GM23338 (cell line): ENCODE measurements at regions not wholly inside any gene's neighbourhood (a gene's known extent, or its start where the extent isn't known, plus 50 kb on each side); places are given as distances from the start of the nearest gene placed in this dataset.

Experiments used
- ATAC-seq: fragments of 200-7000 bp; cut with Tn5 transposase; 3 replicates; pipeline ENCODE4 v1.9.1; 2020
- DNase-seq: peaks from one replicate; pipeline ENCODE4 v3.0.0-alpha.2; 2015; ENCODE audit warnings: low spot score
- H2AFZ ChIP-seq: fragments of 200-600 bp; sonication (generic); 2 replicates; pipeline ENCODE4 v1.8.0; 2016; ENCODE audit warnings: antibody characterized with exemption, mild to moderate bottlenecking, moderate library complexity
- H3F3A ChIP-seq: fragments of 200-600 bp; sonication (generic); replicated peaks from 2 replicates; pipeline ENCODE4 v1.8.0; 2017; ENCODE audit warnings: antibody characterized with exemption, mixed run types, low read depth
- H3K27ac ChIP-seq: fragments of 200-600 bp; sonication (generic); 2 replicates; pipeline ENCODE4 v1.6.1; 2016; ENCODE audit warnings: low read depth
- H3K27me3 ChIP-seq: fragments of 200-600 bp; sonication (generic); 2 replicates; pipeline ENCODE4 v1.8.0; 2016; ENCODE audit warnings: mild to moderate bottlenecking, mixed run types, moderate library complexity; ENCODE audit not compliant: insufficient read depth
- H3K36me3 ChIP-seq: fragments of 200-600 bp; sonication (generic); 2 replicates; pipeline ENCODE4 v1.8.0; 2016; ENCODE audit warnings: mild to moderate bottlenecking; ENCODE audit not compliant: insufficient read depth
- H3K4me1 ChIP-seq: fragments of 200-600 bp; sonication (generic); 2 replicates; pipeline ENCODE4 v1.8.0; 2016; ENCODE audit warnings: mild to moderate bottlenecking, moderate library complexity; ENCODE audit not compliant: insufficient read depth
- H3K4me2 ChIP-seq: fragments of 200-600 bp; sonication (generic); 2 replicates; pipeline ENCODE4 v1.7.1; 2017; ENCODE audit warnings: mixed run types
- H3K4me3 ChIP-seq: fragments of 200-600 bp; sonication (generic); 2 replicates; pipeline ENCODE4 v1.6.1; 2016; ENCODE audit warnings: mixed run types
- H3K79me2 ChIP-seq: fragments of 200-600 bp; sonication (generic); replicated peaks from 2 replicates; pipeline ENCODE4 v1.8.0; 2017; ENCODE audit warnings: mild to moderate bottlenecking; ENCODE audit not compliant: insufficient read depth
- H3K9me2 ChIP-seq: fragments of 200-600 bp; sonication (generic); 2 replicates; pipeline ENCODE4 v1.8.0; 2017; ENCODE audit not compliant: insufficient read depth
- H4K20me1 ChIP-seq: fragments of 200-600 bp; sonication (generic); replicated peaks from 2 replicates; pipeline ENCODE4 v1.8.0; 2017; ENCODE audit warnings: mild to moderate bottlenecking; ENCODE audit not compliant: insufficient read depth
- H3K27ac Mint-ChIP-seq: 2 replicates; pipeline ENCODE4 v1.8.0; 2020; ENCODE audit warnings: inconsistent platforms, mild to moderate bottlenecking, moderate library complexity, mixed read lengths
- H3K27me3 Mint-ChIP-seq: 3 replicates; pipeline ENCODE4 v1.8.0; 2022; ENCODE audit warnings: low read depth, mild to moderate bottlenecking, moderate library complexity, mixed read lengths, inconsistent platforms; ENCODE audit not compliant: insufficient read depth, poor library complexity
- H3K36me3 Mint-ChIP-seq: 3 replicates; pipeline ENCODE4 v1.8.0; 2021; ENCODE audit warnings: low read depth, mild to moderate bottlenecking, inconsistent platforms, moderate library complexity, mixed read lengths
- H3K4me1 Mint-ChIP-seq: 3 replicates; pipeline ENCODE4 v1.8.0; 2020; ENCODE audit warnings: mild to moderate bottlenecking, inconsistent platforms, mixed read lengths
- H3K4me3 Mint-ChIP-seq: 3 replicates; pipeline ENCODE4 v1.8.0; 2021; ENCODE audit warnings: moderate library complexity, mild to moderate bottlenecking, inconsistent platforms, mixed read lengths
- H3K9me3 Mint-ChIP-seq: 3 replicates; pipeline ENCODE4 v1.8.0; 2020; ENCODE audit warnings: moderate library complexity, mild to moderate bottlenecking, inconsistent platforms, mixed read lengths
- CREB1 ChIP-seq: fragments of 250-450 bp; sonication (Bioruptor Pico); IDR thresholded peaks from 2 replicates; pipeline ENCODE4 v1.5.0; 2020; ENCODE audit warnings: low read depth, mild to moderate bottlenecking, moderate library complexity
- CTCF ChIP-seq, 2 experiments: fragments of 200-600 bp in 1 of 2; sonication (generic) in 1 of 2; conservative IDR thresholded peaks; 2 replicates each; pipeline versions ENCODE4 v1.5.1 to v1.6.1; 2016 to 2017; ENCODE audit warnings: antibody characterized with exemption in 2 of 2, low read depth in 2 of 2, mild to moderate bottlenecking in 2 of 2, moderate library complexity in 1 of 2
- ETS1 ChIP-seq: IDR thresholded peaks from 2 replicates; pipeline ENCODE4 v1.6.1; 2016; ENCODE audit warnings: antibody characterized with exemption
- EZH2 ChIP-seq: fragments of 200-600 bp; sonication (generic); IDR thresholded peaks from one replicate; pipeline ENCODE4 v1.8.0; 2017; ENCODE audit warnings: antibody characterized with exemption, mild to moderate bottlenecking, low read depth; ENCODE audit not compliant: unreplicated experiment
- EZH2phosphoT487 ChIP-seq: fragments of 200-600 bp; sonication (generic); IDR thresholded peaks from one replicate; pipeline ENCODE4 v1.8.1; 2018; ENCODE audit warnings: antibody characterized with exemption; ENCODE audit not compliant: unreplicated experiment
- JUNB ChIP-seq: IDR thresholded peaks from one replicate; pipeline ENCODE4 v1.6.1; 2016; ENCODE audit warnings: antibody characterized with exemption; ENCODE audit not compliant: unreplicated experiment
- NANOG ChIP-seq: IDR thresholded peaks from 2 replicates; pipeline ENCODE4 v1.6.1; 2016; ENCODE audit warnings: antibody characterized with exemption, borderline replicate concordance
- POLR2AphosphoS5 ChIP-seq: IDR thresholded peaks from 2 replicates; pipeline ENCODE4 v1.6.1; 2016; ENCODE audit warnings: antibody characterized with exemption, low read depth
- REST ChIP-seq: IDR thresholded peaks from one replicate; pipeline ENCODE4 v1.6.1; 2018; ENCODE audit warnings: antibody characterized with exemption; ENCODE audit not compliant: unreplicated experiment
- STAT1 ChIP-seq: IDR thresholded peaks from one replicate; pipeline ENCODE4 v1.6.1; 2016; ENCODE audit warnings: antibody characterized with exemption; ENCODE audit not compliant: unreplicated experiment
- ZNF114 ChIP-seq: fragments of 250-450 bp; sonication (Bioruptor Pico); IDR thresholded peaks from 2 replicates; pipeline ENCODE4 v1.5.0; 2020; ENCODE audit warnings: mild to moderate bottlenecking, moderate library complexity
- ZNF331 ChIP-seq: fragments of 250-450 bp; sonication (Bioruptor Pico); IDR thresholded peaks from 2 replicates; pipeline ENCODE4 v1.5.0; 2020; ENCODE audit warnings: low read depth, mild to moderate bottlenecking, moderate library complexity

- TF ChIP-seq ETS1 (no peak), NANOG (no peak), STAT1 (no peak), ZNF331 (no peak), CTCF (conservative IDR thresholded peaks at IDR 0.05; ENCODE audit: low read depth in 2 of 2) (no peak)
Observed at GRCh38 chr18:43634994-43635393, 357.7 kb upstream of the SYT4 start (continued).

DNA sequence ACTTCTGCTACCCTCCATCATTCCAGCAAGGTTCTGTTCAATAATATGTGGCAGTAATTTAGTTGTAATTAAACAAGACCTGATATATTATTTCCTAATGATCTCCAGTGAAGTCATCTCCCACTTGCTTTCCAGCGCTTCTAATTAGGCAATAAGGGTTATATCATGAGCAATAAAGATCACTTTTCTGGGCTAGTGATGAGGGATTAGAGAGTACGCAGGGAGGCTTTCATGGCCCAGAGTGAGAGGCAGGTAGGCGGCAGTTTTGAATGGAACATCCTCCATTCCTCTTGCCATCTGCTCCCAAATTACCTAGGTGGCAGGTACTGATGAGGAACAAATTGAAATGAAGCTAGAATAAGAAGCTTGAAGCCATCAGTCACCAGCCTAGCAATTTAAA, 358.1 kb upstream of the SYT4 start:
- peak overlapping the region; percentile 72; the same call in 1 of the 2 replicates for H2AFZ ChIP-seq
- DNase-seq = no peak
- H3K79me2 ChIP-seq = no peaks in the 10 kb centered on the region
- H3K27me3 ChIP-seq = no peaks in the 10 kb centered on the region
- Mint-ChIP-seq H3K4me3 (no peak overlapping the region), H3K36me3 (no peaks in the 10 kb centered on the region), H3K27ac (no peak overlapping the region), H3K9me3 (peaks cover 6% of the 10 kb centered on the region; the same call in 2 of the 3 replicates), H3K4me1 (no peaks in the 10 kb centered on the region), H3K27me3 (no peaks in the 10 kb centered on the region)
- no peaks in the 10 kb centered on the region for H3F3A ChIP-seq
- no peak for ATAC-seq
- H3K4me1 ChIP-seq = no peaks in the 10 kb centered on the region
- H3K36me3 ChIP-seq = no peaks in the 10 kb centered on the region
- H4K20me1 ChIP-seq = no peaks in the 10 kb centered on the region
- peaks cover 7% of the 10 kb centered on the region; the same call in 1 of the 2 replicates for H3K9me2 ChIP-seq
- no peak overlapping the region for H3K4me2 ChIP-seq
- H3K27ac ChIP-seq = no peak overlapping the region
- H3K4me3 ChIP-seq = no peak overlapping the region
- TF ChIP-seq ETS1 (no peak), JUNB (no peak), REST (no peak), STAT1 (no peak), ZNF331 (no peak), ZNF114 (CRISPR knock-in tag) (no peak), CREB1 (CRISPR knock-in tag) (no peak), POLR2AphosphoS5 (no peak), EZH2phosphoT487 (no peak), EZH2 (no peak), NANOG (no peak)
